GM23338 (cell line): ENCODE measurements at regions not wholly inside any gene's neighbourhood (a gene's known extent, or its start where the extent isn't known, plus 50 kb on each side); places are given as distances from the start of the nearest gene placed in this dataset.

Experiments
- ATAC-seq: fragments of 200-7000 bp; cut with Tn5 transposase; 3 replicates; pipeline ENCODE4 v1.9.1; 2020
- DNase-seq: peaks from one replicate; pipeline ENCODE4 v3.0.0-alpha.2; 2015; ENCODE audit warnings: low spot score
- H2AFZ ChIP-seq: fragments of 200-600 bp; sonication (generic); 2 replicates; pipeline ENCODE4 v1.8.0; 2016; ENCODE audit warnings: antibody characterized with exemption, mild to moderate bottlenecking, moderate library complexity
- H3F3A ChIP-seq: fragments of 200-600 bp; sonication (generic); replicated peaks from 2 replicates; pipeline ENCODE4 v1.8.0; 2017; ENCODE audit warnings: antibody characterized with exemption, mixed run types, low read depth
- H3K27ac ChIP-seq: fragments of 200-600 bp; sonication (generic); 2 replicates; pipeline ENCODE4 v1.6.1; 2016; ENCODE audit warnings: low read depth
- H3K27me3 ChIP-seq: fragments of 200-600 bp; sonication (generic); 2 replicates; pipeline ENCODE4 v1.8.0; 2016; ENCODE audit warnings: mild to moderate bottlenecking, mixed run types, moderate library complexity; ENCODE audit not compliant: insufficient read depth
- H3K36me3 ChIP-seq: fragments of 200-600 bp; sonication (generic); 2 replicates; pipeline ENCODE4 v1.8.0; 2016; ENCODE audit warnings: mild to moderate bottlenecking; ENCODE audit not compliant: insufficient read depth
- H3K4me1 ChIP-seq: fragments of 200-600 bp; sonication (generic); 2 replicates; pipeline ENCODE4 v1.8.0; 2016; ENCODE audit warnings: mild to moderate bottlenecking, moderate library complexity; ENCODE audit not compliant: insufficient read depth
- H3K4me2 ChIP-seq: fragments of 200-600 bp; sonication (generic); 2 replicates; pipeline ENCODE4 v1.7.1; 2017; ENCODE audit warnings: mixed run types
- H3K4me3 ChIP-seq: fragments of 200-600 bp; sonication (generic); 2 replicates; pipeline ENCODE4 v1.6.1; 2016; ENCODE audit warnings: mixed run types
- H3K79me2 ChIP-seq: fragments of 200-600 bp; sonication (generic); replicated peaks from 2 replicates; pipeline ENCODE4 v1.8.0; 2017; ENCODE audit warnings: mild to moderate bottlenecking; ENCODE audit not compliant: insufficient read depth
- H3K9me2 ChIP-seq: fragments of 200-600 bp; sonication (generic); 2 replicates; pipeline ENCODE4 v1.8.0; 2017; ENCODE audit not compliant: insufficient read depth
- H4K20me1 ChIP-seq: fragments of 200-600 bp; sonication (generic); replicated peaks from 2 replicates; pipeline ENCODE4 v1.8.0; 2017; ENCODE audit warnings: mild to moderate bottlenecking; ENCODE audit not compliant: insufficient read depth
- H3K27ac Mint-ChIP-seq: 2 replicates; pipeline ENCODE4 v1.8.0; 2020; ENCODE audit warnings: inconsistent platforms, mild to moderate bottlenecking, moderate library complexity, mixed read lengths
- H3K27me3 Mint-ChIP-seq: 3 replicates; pipeline ENCODE4 v1.8.0; 2022; ENCODE audit warnings: low read depth, mild to moderate bottlenecking, moderate library complexity, mixed read lengths, inconsistent platforms; ENCODE audit not compliant: insufficient read depth, poor library complexity
- H3K36me3 Mint-ChIP-seq: 3 replicates; pipeline ENCODE4 v1.8.0; 2021; ENCODE audit warnings: low read depth, mild to moderate bottlenecking, inconsistent platforms, moderate library complexity, mixed read lengths
- H3K4me1 Mint-ChIP-seq: 3 replicates; pipeline ENCODE4 v1.8.0; 2020; ENCODE audit warnings: mild to moderate bottlenecking, inconsistent platforms, mixed read lengths
- H3K4me3 Mint-ChIP-seq: 3 replicates; pipeline ENCODE4 v1.8.0; 2021; ENCODE audit warnings: moderate library complexity, mild to moderate bottlenecking, inconsistent platforms, mixed read lengths
- H3K9me3 Mint-ChIP-seq: 3 replicates; pipeline ENCODE4 v1.8.0; 2020; ENCODE audit warnings: moderate library complexity, mild to moderate bottlenecking, inconsistent platforms, mixed read lengths
- CREB1 ChIP-seq: fragments of 250-450 bp; sonication (Bioruptor Pico); IDR thresholded peaks from 2 replicates; pipeline ENCODE4 v1.5.0; 2020; ENCODE audit warnings: low read depth, mild to moderate bottlenecking, moderate library complexity
- CTCF ChIP-seq, 2 experiments: fragments of 200-600 bp in 1 of 2; sonication (generic) in 1 of 2; conservative IDR thresholded peaks; 2 replicates each; pipeline versions ENCODE4 v1.5.1 to v1.6.1; 2016 to 2017; ENCODE audit warnings: antibody characterized with exemption in 2 of 2, low read depth in 2 of 2, mild to moderate bottlenecking in 2 of 2, moderate library complexity in 1 of 2
- ETS1 ChIP-seq: IDR thresholded peaks from 2 replicates; pipeline ENCODE4 v1.6.1; 2016; ENCODE audit warnings: antibody characterized with exemption
- EZH2 ChIP-seq: fragments of 200-600 bp; sonication (generic); IDR thresholded peaks from one replicate; pipeline ENCODE4 v1.8.0; 2017; ENCODE audit warnings: antibody characterized with exemption, mild to moderate bottlenecking, low read depth; ENCODE audit not compliant: unreplicated experiment
- EZH2phosphoT487 ChIP-seq: fragments of 200-600 bp; sonication (generic); IDR thresholded peaks from one replicate; pipeline ENCODE4 v1.8.1; 2018; ENCODE audit warnings: antibody characterized with exemption; ENCODE audit not compliant: unreplicated experiment
- JUNB ChIP-seq: IDR thresholded peaks from one replicate; pipeline ENCODE4 v1.6.1; 2016; ENCODE audit warnings: antibody characterized with exemption; ENCODE audit not compliant: unreplicated experiment
- NANOG ChIP-seq: IDR thresholded peaks from 2 replicates; pipeline ENCODE4 v1.6.1; 2016; ENCODE audit warnings: antibody characterized with exemption, borderline replicate concordance
- POLR2AphosphoS5 ChIP-seq: IDR thresholded peaks from 2 replicates; pipeline ENCODE4 v1.6.1; 2016; ENCODE audit warnings: antibody characterized with exemption, low read depth
- REST ChIP-seq: IDR thresholded peaks from one replicate; pipeline ENCODE4 v1.6.1; 2018; ENCODE audit warnings: antibody characterized with exemption; ENCODE audit not compliant: unreplicated experiment
- STAT1 ChIP-seq: IDR thresholded peaks from one replicate; pipeline ENCODE4 v1.6.1; 2016; ENCODE audit warnings: antibody characterized with exemption; ENCODE audit not compliant: unreplicated experiment
- ZNF114 ChIP-seq: fragments of 250-450 bp; sonication (Bioruptor Pico); IDR thresholded peaks from 2 replicates; pipeline ENCODE4 v1.5.0; 2020; ENCODE audit warnings: mild to moderate bottlenecking, moderate library complexity
- ZNF331 ChIP-seq: fragments of 250-450 bp; sonication (Bioruptor Pico); IDR thresholded peaks from 2 replicates; pipeline ENCODE4 v1.5.0; 2020; ENCODE audit warnings: low read depth, mild to moderate bottlenecking, moderate library complexity
- ZNF462 ChIP-seq: fragments of 250-450 bp; sonication (Bioruptor Pico); IDR thresholded peaks from 2 replicates; pipeline ENCODE4 v1.5.0; 2020; ENCODE audit warnings: mild to moderate bottlenecking, moderate library complexity

- ATAC-seq, result no peak; the same call in 2 of the 3 replicates
- DNase-seq, result no peak
Measured at GRCh38 chrX:122238801-122239200, 945.3 kb upstream of the GRIA3 start.

More at GRCh38 chrX:122238801-122239200, 945.3 kb upstream of the GRIA3 start:
- H3K4me1 Mint-ChIP-seq, result peaks cover 57% of the 10 kb centered on the region
- Histone ChIP-seq H3K36me3 (peaks cover 22% of the 10 kb centered on the region), H3K9me2 (no peaks in the 10 kb centered on the region), H3K4me2 (no peak overlapping the region), H3K4me3 (no peak overlapping the region), H4K20me1 (peaks cover 5% of the 10 kb centered on the region), H3K27ac (0 out of 2 replicates have a peak overlapping the region, but pooled peaks have one; percentile 39), H3K27me3 (no peaks in the 10 kb centered on the region), H3K79me2 (peaks cover 21% of the 10 kb centered on the region), H3K4me1 (peaks cover 10% of the 10 kb centered on the region), H2AFZ (no peak overlapping the region), H3F3A (no peaks in the 10 kb centered on the region)
- peaks cover 82% of the 10 kb centered on the region for H3K36me3 Mint-ChIP-seq
- no peak overlapping the region for H3K4me3 Mint-ChIP-seq
- H3K27me3 Mint-ChIP-seq, result peaks cover 16% of the 10 kb centered on the region
- no peaks in the 10 kb centered on the region for H3K9me3 Mint-ChIP-seq
- peak overlapping the region; percentile 87 for H3K27ac Mint-ChIP-seq
- no peak for TF ChIP-seq STAT1
- TF ChIP-seq EZH2, result no peak
- TF ChIP-seq JUNB, result no peak
- no peak for TF ChIP-seq REST
- TF ChIP-seq CTCF (conservative IDR thresholded peaks at IDR 0.05; ENCODE audit: low read depth in 2 of 2), result no peak
- TF ChIP-seq EZH2phosphoT487, result no peak
- TF ChIP-seq NANOG, result no peak
- no peak for TF ChIP-seq ZNF462 (CRISPR knock-in tag)
- TF ChIP-seq POLR2AphosphoS5, result no peak
- TF ChIP-seq ZNF114 (CRISPR knock-in tag), result no peak
- TF ChIP-seq CREB1, result no peak
- no peak for TF ChIP-seq ZNF331 (CRISPR knock-in tag)
- TF ChIP-seq ETS1, result no peak
